K562 (cell line): ENCODE measurements at regions not wholly inside any gene's neighbourhood (a gene's known extent, or its start where the extent isn't known, plus 50 kb on each side); places are given as distances from the start of the nearest gene placed in this dataset.

Experiments used
- ATAC-seq: fragments of 200-7000 bp; cut with Tn5 transposase; 3 replicates; pipeline ENCODE4 v1.9.1; 2020; ENCODE audit warnings: moderate library complexity
- BruUV-seq: library from RNA; stranded (reverse); fragments of 400-500 nt; replicated peaks from 2 replicates; lab custom pipeline; 2021; lab: Mats Ljungman, UMichigan
- CTCF ChIA-PET: fragments of 300-600 bp; formaldehyde crosslinking; extraction: SDS; loops from one replicate; lab custom pipeline; 2021; ENCODE audit warnings: low intra/inter-chr PET ratio; lab: Yijun Ruan, JAX
- POLR2A ChIA-PET: fragments of 300-600, 350-650 bp; sonication (Branson Sonifier 250); formaldehyde crosslinking; extraction: SDS; loops from one replicate; lab custom pipeline; 2021; ENCODE audit warnings: antibody characterized with exemption, inconsistent platforms; lab: Yijun Ruan, JAX
- DNase-seq, 4 experiments: peaks; one replicate each; pipeline versions ENCODE4 v3.0.0 to v3.0.0-alpha.2; 2011 to 2018; ENCODE audit warnings: low spot score in 3 of 4, mixed read lengths in 3 of 4; ENCODE audit errors: extremely low read depth in 1 of 4
- FAIRE-seq: peaks from 2 replicates; lab custom pipeline; 2011; peaks lifted over from hg19 to GRCh38; lab: Jason Lieb, UNC
- H2AFZ ChIP-seq: 2 replicates; pipeline ENCODE4 v1.6.0; 2011; ENCODE audit warnings: low read depth, low read length, control low read depth, inconsistent platforms
- H3K27ac ChIP-seq: fragments of 200-600 bp; 3 replicates; pipeline ENCODE4 v1.8.0; 2011; ENCODE audit warnings: low read depth, mild to moderate bottlenecking, control low read depth, inconsistent platforms, low read length, moderate library complexity, mixed read lengths; ENCODE audit errors: extremely low read depth
- H3K27me3 ChIP-seq, 2 experiments: fragments of 300-600 bp in 1 of 2; 2 replicates in 1 of 2; 3 replicates in 1 of 2; pipeline versions ENCODE4 v1.6.0 to v1.8.0; 2011; ENCODE audit warnings: inconsistent platforms in 2 of 2, low read length in 2 of 2, mild to moderate bottlenecking in 1 of 2, mixed read lengths in 1 of 2, moderate library complexity in 1 of 2; ENCODE audit not compliant: control insufficient read depth in 2 of 2, insufficient read depth in 2 of 2
- H3K36me3 ChIP-seq: fragments of 300-600 bp; 3 replicates; pipeline ENCODE4 v1.8.0; 2011; ENCODE audit warnings: mild to moderate bottlenecking, low read length, inconsistent platforms; ENCODE audit not compliant: control insufficient read depth, insufficient read depth
- H3K4me1 ChIP-seq, 2 experiments: fragments of 200-600 bp in 1 of 2; replicated peaks in 1 of 2; 2 replicates in 1 of 2; 3 replicates in 1 of 2; pipeline versions ENCODE4 v1.5.1 to v1.8.0; 2011; ENCODE audit warnings: inconsistent platforms in 2 of 2, low read length in 2 of 2, mild to moderate bottlenecking in 1 of 2, mixed read lengths in 1 of 2, moderate library complexity in 1 of 2; ENCODE audit not compliant: control insufficient read depth in 2 of 2, insufficient read depth in 2 of 2
- H3K4me2 ChIP-seq: 2 replicates; pipeline ENCODE4 v1.6.1; 2011; ENCODE audit warnings: low read length, control low read depth, inconsistent platforms, mixed read lengths; ENCODE audit not compliant: insufficient read depth
- H3K4me3 ChIP-seq: fragments of 200-600 bp; sonication (generic), shearing (Covaris generic); 2 replicates; pipeline ENCODE4 v1.5.1; 2016; ENCODE audit warnings: control low read depth, inconsistent platforms
- H3K79me2 ChIP-seq: fragments of 200-600 bp; 3 replicates; pipeline ENCODE4 v1.8.0; 2011; ENCODE audit warnings: low read length, inconsistent platforms; ENCODE audit not compliant: control insufficient read depth, insufficient read depth
- H3K9ac ChIP-seq, 2 experiments: 2 replicates each; pipeline versions ENCODE4 v1.6.0 to v1.6.1; 2011; ENCODE audit warnings: low read depth in 2 of 2, low read length in 2 of 2, control low read depth in 1 of 2, inconsistent platforms in 1 of 2, mild to moderate bottlenecking in 1 of 2, mixed read lengths in 1 of 2; ENCODE audit not compliant: insufficient read depth in 1 of 2
- H3K9me1 ChIP-seq: one replicate; pipeline ENCODE4 v1.6.0; 2011; ENCODE audit warnings: inconsistent platforms, mild to moderate bottlenecking, low read length, moderate library complexity; ENCODE audit not compliant: control insufficient read depth, insufficient read depth
- H3K9me3 ChIP-seq: replicated peaks from 2 replicates; pipeline ENCODE4 v1.5.1; 2011; ENCODE audit warnings: low read depth, low read length, inconsistent platforms; ENCODE audit not compliant: control insufficient read depth, insufficient read depth
- H4K20me1 ChIP-seq: replicated peaks from 2 replicates; pipeline ENCODE4 v1.6.1; 2011; ENCODE audit warnings: low read length, inconsistent platforms, mixed read lengths; ENCODE audit not compliant: control insufficient read depth, insufficient read depth
- GATAD2B ChIP-seq: fragments of 450-650 bp; IDR thresholded peaks from 2 replicates; pipeline ENCODE4 v1.6.1; 2017; ENCODE audit warnings: mild to moderate bottlenecking, borderline replicate concordance
- HMGN3 ChIP-seq: IDR thresholded peaks from 2 replicates; pipeline ENCODE4 v1.6.1; 2011; ENCODE audit warnings: borderline replicate concordance, low read depth, mild to moderate bottlenecking, mixed read lengths, low read length; ENCODE audit not compliant: insufficient read length; ENCODE audit errors: extremely low read depth
- KAT2B ChIP-seq: IDR thresholded peaks from one replicate; pipeline ENCODE4 v1.6.1; 2012; ENCODE audit warnings: low read depth, mild to moderate bottlenecking, control low read depth, inconsistent platforms, low read length, moderate library complexity
- NFATC3 ChIP-seq: fragments of 450-650 bp; IDR thresholded peaks from 2 replicates; pipeline ENCODE4 v1.6.1; 2017; ENCODE audit warnings: mild to moderate bottlenecking
- PML ChIP-seq: IDR thresholded peaks from 2 replicates; pipeline ENCODE4 v1.6.1; 2012; ENCODE audit warnings: low read length, inconsistent platforms
- TAF9B ChIP-seq: fragments of 450-650 bp; IDR thresholded peaks from 2 replicates; pipeline ENCODE4 v1.6.1; 2018; ENCODE audit warnings: mild to moderate bottlenecking; ENCODE audit not compliant: partially characterized antibody
- ZFX ChIP-seq: sonication (generic); formaldehyde crosslinking; IDR thresholded peaks from 2 replicates; pipeline ENCODE4 v1.8.0; 2022; ENCODE audit warnings: mild to moderate bottlenecking, missing genetic modification reagents, moderate library complexity
- ZNF586 ChIP-seq: fragments of 450-650 bp; formaldehyde crosslinking; conservative IDR thresholded peaks from 2 replicates; pipeline ENCODE4 v1.4.0; 2020; ENCODE audit warnings: mild to moderate bottlenecking, moderate library complexity
- in situ Hi-C: fragments of 300-500 bp; cut with MboI; formaldehyde crosslinking; loops from 4 replicates; pipeline ENCODE4 v1.15.0; 2018; ENCODE audit warnings: inconsistent platforms, mixed read lengths
- intact Hi-C: fragments of 100-400 bp; cut with micrococcal nuclease; formaldehyde crosslinking; loops from 2 replicates; pipeline ENCODE4 v1.14.2; 2022
- TF ChIP-seq, protein P1 (sequence below): fragments of 450-650 bp; IDR thresholded peaks from 2 replicates; pipeline ENCODE4 v1.6.1; 2017; ENCODE audit warnings: antibody characterized with exemption, mild to moderate bottlenecking
- TF ChIP-seq, protein P2 (sequence below): fragments of 250-450 bp; sonication (Bioruptor Pico); IDR thresholded peaks from 2 replicates; pipeline ENCODE4 v1.8.0; 2022; ENCODE audit warnings: moderate library complexity, mild to moderate bottlenecking, inconsistent platforms

DNA sequence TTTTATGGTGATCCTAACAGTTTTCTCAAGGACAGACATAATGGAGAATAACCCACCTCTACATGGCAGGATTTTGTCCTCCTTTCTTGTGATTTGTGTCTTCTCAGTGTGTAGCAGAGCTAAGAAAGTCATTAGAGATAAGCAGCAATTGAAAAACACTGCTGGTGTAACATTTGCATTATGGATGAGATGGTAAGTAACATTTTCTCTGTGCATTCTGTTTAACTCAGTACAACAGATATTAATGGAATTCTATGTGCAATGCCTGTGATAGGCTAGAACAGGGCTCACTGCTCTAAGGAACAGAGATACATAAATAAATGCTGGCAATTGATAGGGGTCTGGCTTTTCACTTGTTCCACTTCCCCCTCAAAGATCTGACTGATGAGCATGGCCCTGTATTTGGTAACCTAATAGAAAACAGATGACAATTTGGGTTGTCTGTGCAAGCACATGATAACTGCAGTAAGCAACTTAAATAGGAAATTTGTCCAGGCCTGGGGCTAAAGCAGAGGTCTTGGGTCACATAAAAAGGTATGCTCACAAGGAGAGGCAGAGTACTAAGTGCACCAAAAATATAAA is 560.3 kb upstream of the POM121L12 start:
- Histone ChIP-seq H3K4me1 (no peaks in the 10 kb centered on the region), H3K36me3 (no peaks in the 10 kb centered on the region), H3K9me3 (0 out of 2 replicates have a peak, but pooled peaks cover 2% of the 10 kb centered on the region), H3K9me1 (no peaks in the 10 kb centered on the region), H3K9ac (no peak overlapping the region), H4K20me1 (no peaks in the 10 kb centered on the region), H3K4me2 (no peak overlapping the region), H3K27ac (no peak overlapping the region)
- no peak for FAIRE-seq
- DNase-seq = no peak
- intact Hi-C loops = no loop called here
- ATAC-seq = no peak
- no peak for TF ChIP-seq GATAD2B
- TF ChIP-seq, protein P1, sequence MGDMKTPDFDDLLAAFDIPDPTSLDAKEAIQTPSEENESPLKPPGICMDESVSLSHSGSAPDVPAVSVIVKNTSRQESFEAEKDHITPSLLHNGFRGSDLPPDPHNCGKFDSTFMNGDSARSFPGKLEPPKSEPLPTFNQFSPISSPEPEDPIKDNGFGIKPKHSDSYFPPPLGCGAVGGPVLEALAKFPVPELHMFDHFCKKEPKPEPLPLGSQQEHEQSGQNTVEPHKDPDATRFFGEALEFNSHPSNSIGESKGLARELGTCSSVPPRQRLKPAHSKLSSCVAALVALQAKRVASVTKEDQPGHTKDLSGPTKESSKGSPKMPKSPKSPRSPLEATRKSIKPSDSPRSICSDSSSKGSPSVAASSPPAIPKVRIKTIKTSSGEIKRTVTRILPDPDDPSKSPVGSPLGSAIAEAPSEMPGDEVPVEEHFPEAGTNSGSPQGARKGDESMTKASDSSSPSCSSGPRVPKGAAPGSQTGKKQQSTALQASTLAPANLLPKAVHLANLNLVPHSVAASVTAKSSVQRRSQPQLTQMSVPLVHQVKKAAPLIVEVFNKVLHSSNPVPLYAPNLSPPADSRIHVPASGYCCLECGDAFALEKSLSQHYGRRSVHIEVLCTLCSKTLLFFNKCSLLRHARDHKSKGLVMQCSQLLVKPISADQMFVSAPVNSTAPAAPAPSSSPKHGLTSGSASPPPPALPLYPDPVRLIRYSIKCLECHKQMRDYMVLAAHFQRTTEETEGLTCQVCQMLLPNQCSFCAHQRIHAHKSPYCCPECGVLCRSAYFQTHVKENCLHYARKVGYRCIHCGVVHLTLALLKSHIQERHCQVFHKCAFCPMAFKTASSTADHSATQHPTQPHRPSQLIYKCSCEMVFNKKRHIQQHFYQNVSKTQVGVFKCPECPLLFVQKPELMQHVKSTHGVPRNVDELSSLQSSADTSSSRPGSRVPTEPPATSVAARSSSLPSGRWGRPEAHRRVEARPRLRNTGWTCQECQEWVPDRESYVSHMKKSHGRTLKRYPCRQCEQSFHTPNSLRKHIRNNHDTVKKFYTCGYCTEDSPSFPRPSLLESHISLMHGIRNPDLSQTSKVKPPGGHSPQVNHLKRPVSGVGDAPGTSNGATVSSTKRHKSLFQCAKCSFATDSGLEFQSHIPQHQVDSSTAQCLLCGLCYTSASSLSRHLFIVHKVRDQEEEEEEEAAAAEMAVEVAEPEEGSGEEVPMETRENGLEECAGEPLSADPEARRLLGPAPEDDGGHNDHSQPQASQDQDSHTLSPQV = no peak
- no peak for TF ChIP-seq ZFX (CRISPR knock-in tag)
- TF ChIP-seq, protein P2, sequence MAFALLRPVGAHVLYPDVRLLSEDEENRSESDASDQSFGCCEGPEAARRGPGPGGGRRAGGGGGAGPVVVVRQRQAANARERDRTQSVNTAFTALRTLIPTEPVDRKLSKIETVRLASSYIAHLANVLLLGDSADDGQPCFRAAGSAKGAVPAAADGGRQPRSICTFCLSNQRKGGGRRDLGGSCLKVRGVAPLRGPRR = no peak
- no peak for TF ChIP-seq TAF9B
- no peak for TF ChIP-seq HMGN3
- TF ChIP-seq ZNF586 (CRISPR knock-in tag) = no peak
- TF ChIP-seq PML = no peak
- no peak for TF ChIP-seq NFATC3
- TF ChIP-seq KAT2B = no peak
- TF ChIP-seq, all 486 proteins: peak for 0
- Histone ChIP-seq H3K27me3 (no peaks in the 10 kb centered on the region), H2AFZ (no peak overlapping the region), H3K4me3 (no peak overlapping the region), H3K79me2 (no peaks in the 10 kb centered on the region)
- CTCF ChIA-PET = no interaction called here
- in situ Hi-C loops = no loop called here
- BruUV-seq = no TSS peak
- POLR2A ChIA-PET = no interaction called here
